Activated CD4-positive, alpha-beta T cell treated with anti-CD3 and anti-CD28 coated beads, Interleukin-10, Interleukin-2, amounts not matched to agents 100 ng/mL and 50 ng/mL, durations not matched to agents 16 hours and 8 hours (primary cell): ENCODE measurements at regions not wholly inside any gene's neighbourhood (a gene's known extent, or its start where the extent isn't known, plus 50 kb on each side); places are given as distances from the start of the nearest gene placed in this dataset.

Experiments used
- DNase-seq: peaks from one replicate; pipeline ENCODE4 v3.0.0-alpha.2; 2020

DNA sequence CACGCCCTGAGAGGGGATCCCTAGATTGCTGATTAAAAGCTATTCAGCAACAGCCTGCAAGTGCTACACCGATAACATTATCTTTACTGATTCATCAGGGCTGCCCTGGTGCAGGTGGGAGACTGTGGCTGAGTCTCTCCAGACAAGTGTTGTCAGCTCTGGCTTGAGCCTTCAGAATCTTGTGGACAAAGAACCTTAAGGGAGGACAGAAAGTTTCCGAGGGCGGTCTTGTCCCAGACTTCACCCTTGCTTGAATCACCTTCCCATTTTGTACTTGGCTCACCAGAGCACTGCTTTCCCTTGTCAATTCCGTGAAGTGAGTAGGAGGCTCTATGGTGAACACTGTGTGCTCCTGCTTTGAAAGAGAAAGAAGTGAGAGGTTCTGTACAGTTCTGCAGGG lies 88.6 kb upstream of the PCSK2 start:
- no peak for DNase-seq

DNA sequence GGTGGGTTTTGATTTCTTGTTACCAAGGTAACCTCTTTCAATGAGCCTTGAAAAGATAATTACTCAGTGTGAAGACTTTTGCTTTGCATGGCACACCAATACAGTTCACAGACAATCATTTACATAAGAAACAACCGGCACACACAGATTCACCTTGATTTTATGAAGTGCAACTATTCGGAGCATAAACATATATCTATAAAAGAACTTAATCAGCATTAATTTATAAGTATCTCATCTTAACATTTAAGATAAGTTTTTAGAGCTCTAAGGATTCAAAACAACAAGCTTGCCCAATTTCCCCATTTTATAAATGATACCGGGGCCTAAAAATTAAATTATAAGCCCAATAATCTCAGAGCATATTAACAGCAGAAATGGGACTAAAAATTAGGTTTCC lies 85.9 kb upstream of the PCSK2 start:
- DNase-seq, result no peak

DNA sequence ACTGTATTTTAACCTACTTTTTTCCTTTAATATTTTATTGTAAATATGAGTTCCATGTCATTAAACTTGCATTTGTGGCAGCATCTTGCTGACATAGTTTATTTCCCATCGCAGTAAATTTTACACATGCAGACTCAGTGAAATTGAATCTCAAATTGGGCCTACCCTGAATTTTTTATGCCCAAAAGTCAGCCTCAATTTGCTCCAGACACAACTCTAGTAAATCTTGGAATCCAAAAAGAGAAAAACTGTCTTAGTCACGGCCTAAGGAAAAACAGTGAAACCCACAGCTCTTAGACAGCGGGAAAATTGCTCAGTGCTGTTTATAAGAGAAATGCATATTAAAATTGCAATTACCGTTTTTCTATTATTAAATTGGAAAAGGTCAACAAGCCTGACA lies 85.3 kb upstream of the PCSK2 start:
- no peak for DNase-seq

DNA sequence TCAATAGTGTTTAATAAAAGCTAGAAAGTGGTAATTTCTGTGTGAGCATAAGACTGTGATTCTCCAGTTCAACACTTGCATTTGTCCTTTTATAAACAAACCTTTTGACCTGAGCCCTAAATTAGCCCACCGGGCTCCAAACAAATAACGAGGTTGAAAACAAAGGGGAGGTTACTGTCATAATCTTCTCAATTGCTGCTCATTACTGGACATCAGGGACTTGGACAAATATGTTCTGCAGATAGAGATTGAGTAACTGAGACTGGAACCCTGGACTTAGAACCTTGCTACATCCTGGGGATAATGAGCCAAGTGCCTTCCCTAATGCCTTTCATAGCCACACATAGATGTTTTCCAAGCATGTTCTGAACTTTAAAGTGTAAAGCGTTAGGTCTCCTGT lies 84.2 kb upstream of the PCSK2 start:
- DNase-seq, result no peak

DNA sequence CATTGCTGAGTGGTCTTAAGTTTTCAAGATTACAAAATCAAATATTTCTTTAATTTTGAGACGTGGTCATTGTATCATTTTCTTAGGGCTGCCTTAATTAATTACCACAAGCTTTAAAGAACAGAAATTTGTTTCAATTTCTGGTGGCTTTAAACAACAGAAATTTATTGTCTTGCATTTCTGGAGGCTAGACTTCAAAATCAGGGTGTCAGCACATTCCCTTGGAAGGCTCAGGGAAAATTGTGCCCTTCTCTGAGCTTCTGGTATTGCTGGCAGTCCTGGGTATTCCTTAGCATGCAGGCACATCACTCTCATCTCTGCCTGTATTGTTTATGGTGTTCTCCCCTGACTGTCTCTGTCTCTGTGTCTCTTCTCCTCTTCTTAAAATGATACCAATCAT lies 76.0 kb upstream of the PCSK2 start:
- DNase-seq, result no peak

DNA sequence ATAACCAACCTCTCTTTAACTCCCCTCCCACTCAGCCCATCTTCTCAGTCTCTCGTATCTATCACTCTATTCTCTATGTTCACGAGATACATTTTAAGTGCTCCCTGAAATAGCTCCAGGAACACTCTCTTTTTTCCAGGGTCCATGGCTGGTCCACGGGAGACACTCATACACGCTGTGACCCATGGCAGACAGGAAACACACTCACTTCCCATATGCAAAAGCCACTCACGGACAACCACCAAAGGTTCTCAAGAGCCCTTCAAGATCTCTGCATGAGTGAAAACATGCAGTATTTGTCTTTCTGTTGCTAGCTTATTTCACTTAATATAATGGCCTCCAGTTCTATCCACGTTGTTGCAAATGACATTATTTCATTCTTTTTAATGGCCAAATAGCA lies 71.4 kb upstream of the PCSK2 start:
- no peak for DNase-seq

- DNase-seq, result no peak
Measured at GRCh38 chr20:17158701-17159100, 68.1 kb upstream of the PCSK2 start.

DNA sequence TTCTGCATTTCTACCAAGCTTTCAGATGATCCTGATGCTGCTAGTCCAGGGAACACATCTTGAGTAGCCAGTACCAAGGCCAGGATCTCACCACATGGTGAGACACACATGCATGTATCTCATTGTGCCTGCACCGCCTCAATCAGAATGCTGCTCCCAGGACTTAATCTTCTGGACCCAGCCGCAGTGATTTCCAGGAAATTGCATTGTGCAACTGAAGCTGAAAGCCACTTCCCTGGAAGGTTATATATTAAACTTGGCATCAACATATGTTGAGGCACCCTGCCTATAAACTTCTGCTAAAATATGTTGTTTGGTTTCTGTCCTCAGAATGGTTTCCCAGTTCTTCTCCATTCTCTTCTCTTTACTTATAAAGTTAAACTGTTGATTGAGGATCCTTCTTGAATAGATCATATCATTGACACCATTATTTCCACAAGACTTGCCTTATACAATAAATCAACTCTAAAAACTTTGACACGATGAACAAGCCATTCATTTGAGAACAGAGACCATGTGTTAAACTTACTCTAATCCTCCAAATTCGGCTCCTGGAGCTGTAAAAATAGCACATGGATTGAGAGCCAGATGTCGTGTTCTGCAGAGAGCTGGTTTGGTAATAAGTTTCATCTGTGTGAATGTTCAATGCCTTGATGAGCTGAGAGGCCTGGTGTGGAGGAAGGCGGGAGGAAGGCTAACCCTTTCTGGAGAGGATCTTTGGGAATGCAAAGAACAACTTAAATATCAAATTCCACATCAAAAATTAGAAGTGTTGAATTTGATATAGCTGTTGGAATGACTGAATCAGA lies 65.0 kb upstream of the PCSK2 start:
- DNase-seq, result no peak

DNA sequence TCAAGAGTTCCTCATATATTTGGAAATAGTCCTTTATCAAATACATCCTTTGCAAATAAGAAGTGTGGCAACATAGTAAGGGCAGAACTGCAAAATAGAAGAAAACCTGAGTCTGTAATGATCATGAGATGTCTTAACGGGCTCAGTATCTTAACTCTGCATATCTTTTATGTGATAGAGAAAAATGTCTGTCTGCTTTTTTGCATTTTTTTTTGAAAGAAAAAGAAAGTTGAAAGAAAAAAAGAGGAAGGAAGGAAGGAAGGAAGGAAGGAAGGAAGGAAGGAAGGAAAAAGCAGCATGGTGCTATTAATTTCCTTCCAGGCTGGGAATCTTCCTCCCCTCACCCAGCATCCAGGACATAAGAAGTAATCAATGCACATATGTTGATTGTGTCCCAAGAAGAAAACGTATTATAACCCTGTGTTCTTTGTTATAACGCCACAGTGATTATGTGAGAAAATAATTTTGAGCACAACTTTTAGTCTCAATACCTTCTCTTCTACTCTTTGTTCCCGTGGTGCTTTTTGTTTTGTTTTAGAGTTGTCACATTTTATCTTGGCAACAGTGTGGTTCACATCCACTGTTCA lies 58.7 kb upstream of the PCSK2 start:
- no peak for DNase-seq

GRCh38 chr20:17169585-17170136 lies 57.2 kb upstream of the PCSK2 start:
- no peak for DNase-seq

- DNase-seq, result no peak
Measured at GRCh38 chr20:17171746-17172280, 55.0 kb upstream of the PCSK2 start.

GRCh38 chr20:17172836-17173516 lies 53.9 kb upstream of the PCSK2 start:
- DNase-seq, result no peak
